ENCODE measurements at regions not wholly inside any gene's neighbourhood (a gene's known extent, or its start where the extent isn't known, plus 50 kb on each side); places are given as distances from the start of the nearest gene placed in this dataset.

GRCh38 chr9:87824886-87825285, 57.8 kb upstream of the SPATA31E1 start:
- Histone ChIP-seq H3K27ac (ENCODE audit: low read depth, low read length) (no peak overlapping the region), H3K27me3 (ENCODE audit: insufficient read depth, low read length) (peaks cover 3% of the 10 kb centered on the region), H3K4me2 (ENCODE audit: low read length) (no peak overlapping the region), H3K36me3 (ENCODE audit: insufficient read depth, low read length) (no peaks in the 10 kb centered on the region), H4K20me1 (ENCODE audit: insufficient read depth, low read length) (no peaks in the 10 kb centered on the region), H3K4me3 (ENCODE audit: insufficient read depth, low read depth, low read length) (no peak overlapping the region), H3K9ac (ENCODE audit: low read length) (no peak overlapping the region), H3K4me1 (ENCODE audit: insufficient read depth, low read length) (peaks cover 8% of the 10 kb centered on the region), H3K79me2 (ENCODE audit: insufficient read depth, low read length) (no peaks in the 10 kb centered on the region), H3K9me3 (ENCODE audit: insufficient read depth, low read depth, low read length) (no peaks in the 10 kb centered on the region), H2AFZ (ENCODE audit: low read depth, low read length) (no peak overlapping the region)
- peaks cover 24% of the 10 kb centered on the region for H3K27me3 Mint-ChIP-seq (ENCODE audit: low read depth, unreplicated experiment)
- peaks cover 5% of the 10 kb centered on the region for H3K4me1 Mint-ChIP-seq (ENCODE audit: low read depth, unreplicated experiment)
- no peak overlapping the region for H3K4me3 Mint-ChIP-seq (ENCODE audit: unreplicated experiment)
- TF ChIP-seq CTCF (IDR thresholded peaks at IDR 0.05; ENCODE audit: insufficient read depth, low read depth, low read length): no peak
- no peak for TF ChIP-seq EZH2 (IDR thresholded peaks at IDR 0.05; ENCODE audit: insufficient read depth, low read length)
- FAIRE-seq (no peak), DNase-seq (ENCODE audit: low read depth) (no peak)
- no peaks in the 10 kb centered on the region for H3K9me3 Mint-ChIP-seq (ENCODE audit: unreplicated experiment)
- H3K27ac Mint-ChIP-seq (ENCODE audit: unreplicated experiment): no peak overlapping the region
- H3K36me3 Mint-ChIP-seq (ENCODE audit: low read depth, unreplicated experiment): no peaks in the 10 kb centered on the region

- H3K9ac ChIP-seq (ENCODE audit: low read length): no peak overlapping the region
- H3K4me2 ChIP-seq (ENCODE audit: low read length): no peak overlapping the region
- H4K20me1 ChIP-seq (ENCODE audit: insufficient read depth, low read length): no peaks in the 10 kb centered on the region
- no peak overlapping the region for H3K27ac ChIP-seq (ENCODE audit: low read depth, low read length)
- H3K9me3 ChIP-seq (ENCODE audit: insufficient read depth, low read depth, low read length): no peaks in the 10 kb centered on the region
- H3K36me3 ChIP-seq (ENCODE audit: insufficient read depth, low read length): no peaks in the 10 kb centered on the region
- H3K27ac Mint-ChIP-seq (ENCODE audit: unreplicated experiment): no peak overlapping the region
- no peaks in the 10 kb centered on the region for H3K9me3 Mint-ChIP-seq (ENCODE audit: unreplicated experiment)
- H3K4me3 ChIP-seq (ENCODE audit: insufficient read depth, low read depth, low read length): no peak overlapping the region
- TF ChIP-seq CTCF (IDR thresholded peaks at IDR 0.05; ENCODE audit: insufficient read depth, low read depth, low read length) (no peak), EZH2 (IDR thresholded peaks at IDR 0.05; ENCODE audit: insufficient read depth, low read length) (no peak)
- no peaks in the 10 kb centered on the region for H3K79me2 ChIP-seq (ENCODE audit: insufficient read depth, low read length)
- H2AFZ ChIP-seq (ENCODE audit: low read depth, low read length): no peak overlapping the region
- peaks cover 15% of the 10 kb centered on the region for H3K27me3 Mint-ChIP-seq (ENCODE audit: low read depth, unreplicated experiment)
- peaks cover 16% of the 10 kb centered on the region for H3K4me1 ChIP-seq (ENCODE audit: insufficient read depth, low read length)
- FAIRE-seq (no peak), DNase-seq (ENCODE audit: low read depth) (no peak)
- H3K4me3 Mint-ChIP-seq (ENCODE audit: unreplicated experiment): no peak overlapping the region
- peaks cover 5% of the 10 kb centered on the region for H3K4me1 Mint-ChIP-seq (ENCODE audit: low read depth, unreplicated experiment)
- H3K27me3 ChIP-seq (ENCODE audit: insufficient read depth, low read length): peaks cover 3% of the 10 kb centered on the region
- no peaks in the 10 kb centered on the region for H3K36me3 Mint-ChIP-seq (ENCODE audit: low read depth, unreplicated experiment)
These were observed 56.3 kb upstream of the SPATA31E1 start for GRCh38 chr9:87826331-87826730.

- no peaks in the 10 kb centered on the region for H3K9me3 ChIP-seq (ENCODE audit: insufficient read depth, low read depth, low read length)
- no peak overlapping the region for H2AFZ ChIP-seq (ENCODE audit: low read depth, low read length)
- no peaks in the 10 kb centered on the region for H3K36me3 ChIP-seq (ENCODE audit: insufficient read depth, low read length)
- no peak overlapping the region for H3K9ac ChIP-seq (ENCODE audit: low read length)
- no peak overlapping the region for H3K27ac Mint-ChIP-seq (ENCODE audit: unreplicated experiment)
- H3K9me3 Mint-ChIP-seq (ENCODE audit: unreplicated experiment): no peaks in the 10 kb centered on the region
- no peak overlapping the region for H3K4me3 Mint-ChIP-seq (ENCODE audit: unreplicated experiment)
- H3K4me2 ChIP-seq (ENCODE audit: low read length): no peak overlapping the region
- DNase-seq (ENCODE audit: low read depth): peak; percentile 45
- no peaks in the 10 kb centered on the region for H3K36me3 Mint-ChIP-seq (ENCODE audit: low read depth, unreplicated experiment)
- peaks cover 3% of the 10 kb centered on the region for H3K27me3 ChIP-seq (ENCODE audit: insufficient read depth, low read length)
- H3K27me3 Mint-ChIP-seq (ENCODE audit: low read depth, unreplicated experiment): peaks cover 10% of the 10 kb centered on the region
- no peak overlapping the region for H3K27ac ChIP-seq (ENCODE audit: low read depth, low read length)
- FAIRE-seq: no peak
- H3K4me1 ChIP-seq (ENCODE audit: insufficient read depth, low read length): peaks cover 16% of the 10 kb centered on the region
- H3K4me3 ChIP-seq (ENCODE audit: insufficient read depth, low read depth, low read length): no peak overlapping the region
- H4K20me1 ChIP-seq (ENCODE audit: insufficient read depth, low read length): no peaks in the 10 kb centered on the region
- H3K79me2 ChIP-seq (ENCODE audit: insufficient read depth, low read length): no peaks in the 10 kb centered on the region
- H3K4me1 Mint-ChIP-seq (ENCODE audit: low read depth, unreplicated experiment): peaks cover 5% of the 10 kb centered on the region
- TF ChIP-seq CTCF (IDR thresholded peaks at IDR 0.05; ENCODE audit: insufficient read depth, low read depth, low read length) (no peak), EZH2 (IDR thresholded peaks at IDR 0.05; ENCODE audit: insufficient read depth, low read length) (no peak)
These were observed 55.3 kb upstream of the SPATA31E1 start for GRCh38 chr9:87827341-87827740.
